ENCODE measurements at regions not wholly inside any gene's neighbourhood (a gene's known extent, or its start where the extent isn't known, plus 50 kb on each side); places are given as distances from the start of the nearest gene placed in this dataset.

DNA sequence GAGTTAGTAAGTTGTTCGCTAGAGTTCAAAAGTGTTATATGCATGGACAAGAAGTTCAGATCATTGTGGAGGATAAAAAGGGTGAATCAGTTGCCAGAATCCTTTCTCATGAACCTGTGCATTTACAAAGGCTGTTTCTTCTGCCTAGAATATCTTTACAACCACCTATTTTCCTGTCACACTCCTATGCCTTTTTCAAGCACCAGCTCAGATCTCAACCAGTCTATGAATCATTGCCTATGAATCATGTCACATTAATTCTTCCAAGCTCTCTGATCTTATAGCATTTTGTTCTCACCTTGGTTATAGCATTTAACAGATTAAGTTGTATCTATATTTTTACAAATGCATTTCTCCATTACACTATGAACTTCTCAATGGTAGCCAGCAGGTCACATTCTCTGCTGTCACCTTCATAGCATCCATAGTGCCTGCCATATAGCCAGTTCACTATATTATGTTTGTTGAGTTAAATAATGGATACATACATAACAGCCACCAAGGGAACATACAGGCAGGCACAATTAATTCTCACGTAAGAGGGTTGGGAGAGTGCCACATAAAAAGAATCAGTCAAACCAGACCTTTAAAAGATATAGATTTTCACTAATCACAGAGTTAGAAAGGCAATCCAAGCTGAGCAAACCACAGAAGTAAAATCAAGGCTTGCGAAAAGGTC, 573.0 kb downstream of the FOXG1 start:
- H3K36me3 Mint-ChIP-seq, result no peaks in the 10 kb centered on the region
- DNase-seq (ENCODE audit: low spot score in 2 of 2) (no peak), ATAC-seq (no peak)
- H3K27ac Mint-ChIP-seq, result no peak overlapping the region
- peaks cover 21% of the 10 kb centered on the region for H3K9me3 Mint-ChIP-seq
- H3K4me1 Mint-ChIP-seq, result no peaks in the 10 kb centered on the region
- H3K4me3 Mint-ChIP-seq, result no peak overlapping the region

DNA sequence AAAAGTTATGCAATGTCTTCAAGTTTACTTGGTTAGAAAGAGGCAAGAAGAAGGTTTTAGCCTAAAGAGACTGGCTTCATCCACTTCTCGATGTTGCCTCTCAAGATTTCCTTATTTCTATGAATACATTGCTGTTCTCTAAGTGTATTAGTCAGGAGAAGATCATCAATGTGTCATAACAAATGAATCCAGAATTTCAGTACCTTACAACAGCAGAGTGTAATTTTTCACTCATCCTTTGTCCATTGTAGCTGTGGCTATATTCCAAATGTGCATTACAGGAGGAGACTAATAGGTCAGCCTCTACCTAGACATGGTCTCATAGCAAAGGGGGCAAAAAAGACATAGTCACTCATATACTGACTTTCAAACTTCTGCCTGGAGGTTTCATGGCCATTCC, 579.1 kb downstream of the PRKD1 start:
- DNase-seq (ENCODE audit: low spot score in 2 of 2) (no peak), ATAC-seq (no peak)
- H3K4me1 Mint-ChIP-seq, result no peaks in the 10 kb centered on the region
- no peak overlapping the region for H3K27ac Mint-ChIP-seq
- no peak overlapping the region for H3K4me3 Mint-ChIP-seq
- H3K9me3 Mint-ChIP-seq, result peaks cover 5% of the 10 kb centered on the region
- H3K36me3 Mint-ChIP-seq, result no peaks in the 10 kb centered on the region

DNA sequence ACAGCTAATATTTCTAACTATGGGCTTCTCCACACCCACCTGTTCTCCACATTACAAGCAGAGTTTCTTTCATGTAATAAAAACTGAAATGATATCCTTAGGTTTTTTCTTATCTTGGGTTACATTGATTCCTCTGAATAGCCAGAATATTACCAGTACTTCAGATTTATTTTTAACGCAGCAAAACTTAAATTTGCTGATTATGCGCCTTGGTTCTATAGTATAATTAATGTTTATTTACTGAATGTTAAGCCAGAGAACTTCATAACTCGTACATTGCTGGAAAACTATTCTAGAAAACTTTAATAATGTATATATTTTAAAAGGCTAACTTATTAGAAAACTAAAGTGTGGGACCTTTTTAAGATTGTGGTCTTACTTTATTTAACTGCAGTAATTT, 577.2 kb downstream of the PRKD1 start:
- no peak for DNase-seq (ENCODE audit: low spot score in 2 of 2)
- Mint-ChIP-seq H3K4me3 (no peak overlapping the region), H3K36me3 (no peaks in the 10 kb centered on the region), H3K4me1 (no peaks in the 10 kb centered on the region), H3K9me3 (peaks cover 5% of the 10 kb centered on the region), H3K27ac (no peak overlapping the region)
- no peak for ATAC-seq

- no peaks in the 10 kb centered on the region for H3K36me3 Mint-ChIP-seq
- H3K4me1 Mint-ChIP-seq, result no peaks in the 10 kb centered on the region
- DNase-seq (ENCODE audit: low spot score in 2 of 2), result no peak
Measured at GRCh38 chr14:29351996-29352705, 575.5 kb downstream of the PRKD1 start.

GRCh38 chr14:29352706-29353080, 575.0 kb downstream of the PRKD1 start:
- no peak for ATAC-seq
- no peak overlapping the region for H3K4me3 Mint-ChIP-seq
- H3K9me3 Mint-ChIP-seq, result peaks cover 4% of the 10 kb centered on the region
- no peaks in the 10 kb centered on the region for H3K4me1 Mint-ChIP-seq
- no peak for DNase-seq (ENCODE audit: low spot score in 2 of 2)
- no peaks in the 10 kb centered on the region for H3K36me3 Mint-ChIP-seq
- no peak overlapping the region for H3K27ac Mint-ChIP-seq

More at GRCh38 chr14:29351996-29352705, 575.5 kb downstream of the PRKD1 start:
- peaks cover 2% of the 10 kb centered on the region for H3K9me3 Mint-ChIP-seq
- H3K4me3 Mint-ChIP-seq, result no peak overlapping the region
- no peak for ATAC-seq
- H3K27ac Mint-ChIP-seq, result no peak overlapping the region

- Mint-ChIP-seq H3K4me1 (no peaks in the 10 kb centered on the region), H3K4me3 (no peak overlapping the region), H3K36me3 (no peaks in the 10 kb centered on the region), H3K27ac (no peak overlapping the region), H3K9me3 (peaks cover 7% of the 10 kb centered on the region)
- DNase-seq (ENCODE audit: low spot score in 2 of 2) (no peak), ATAC-seq (no peak)
Measured at GRCh38 chr14:29353513-29353912, 574.1 kb downstream of the PRKD1 start.

DNA sequence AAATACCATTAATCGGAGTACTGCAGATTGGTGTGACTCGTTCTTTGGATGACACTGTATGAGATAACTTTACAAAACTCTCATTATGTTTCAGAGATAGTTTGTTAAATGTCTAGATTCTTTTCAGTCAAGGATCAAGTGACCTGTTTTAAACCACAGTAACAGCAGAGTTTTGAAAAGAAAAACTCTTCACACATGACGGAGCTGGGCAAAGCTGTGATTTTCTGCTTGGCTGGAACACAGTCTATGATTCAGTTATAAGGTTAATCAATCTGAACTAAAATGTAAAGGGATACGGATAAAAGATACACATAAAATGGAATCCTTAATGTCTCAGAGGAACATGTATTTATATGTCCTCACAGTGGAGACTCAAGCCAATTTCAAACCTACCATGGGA, 573.2 kb downstream of the PRKD1 start:
- no peaks in the 10 kb centered on the region for H3K4me1 Mint-ChIP-seq
- DNase-seq (ENCODE audit: low spot score in 2 of 2) (no peak), ATAC-seq (no peak)
- no peaks in the 10 kb centered on the region for H3K36me3 Mint-ChIP-seq
- peaks cover 7% of the 10 kb centered on the region for H3K9me3 Mint-ChIP-seq
- no peak overlapping the region for H3K27ac Mint-ChIP-seq
- no peak overlapping the region for H3K4me3 Mint-ChIP-seq

- no peak for DNase-seq (ENCODE audit: low spot score in 2 of 2)
- H3K36me3 Mint-ChIP-seq, result no peaks in the 10 kb centered on the region
- H3K4me3 Mint-ChIP-seq, result no peak overlapping the region
- ATAC-seq, result no peak
- H3K4me1 Mint-ChIP-seq, result no peaks in the 10 kb centered on the region
- H3K27ac Mint-ChIP-seq, result no peak overlapping the region
- H3K9me3 Mint-ChIP-seq, result peaks cover 7% of the 10 kb centered on the region
Measured at GRCh38 chr14:29355331-29355730, 572.3 kb downstream of the PRKD1 start.

DNA sequence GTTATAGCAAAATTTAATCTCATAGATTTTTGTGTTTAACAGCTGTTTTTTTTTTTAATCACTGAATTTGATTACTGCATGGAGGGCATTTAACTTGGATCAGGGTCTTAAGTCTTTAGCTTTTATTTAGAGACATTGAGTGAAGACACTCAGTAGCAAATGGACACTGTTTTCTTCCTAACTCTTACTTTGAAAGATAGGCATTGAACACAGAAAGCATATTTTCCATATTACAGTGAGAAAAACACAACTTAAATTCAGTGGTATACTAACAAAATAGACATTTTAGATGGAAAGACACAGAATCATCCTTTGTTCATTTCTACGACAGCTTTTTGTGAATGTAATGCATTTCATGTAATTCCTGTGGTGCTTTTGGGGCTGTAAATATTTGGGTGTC, 571.8 kb downstream of the PRKD1 start:
- ATAC-seq (no peak), DNase-seq (ENCODE audit: low spot score in 2 of 2) (no peak)
- H3K4me3 Mint-ChIP-seq, result no peak overlapping the region

GRCh38 chr14:29360656-29361055, 567.0 kb downstream of the PRKD1 start:
- H3K9me3 Mint-ChIP-seq, result peaks cover 18% of the 10 kb centered on the region
- H3K4me1 Mint-ChIP-seq, result no peaks in the 10 kb centered on the region
- no peak overlapping the region for H3K27ac Mint-ChIP-seq
- H3K36me3 Mint-ChIP-seq, result no peaks in the 10 kb centered on the region
- ATAC-seq (no peak), DNase-seq (ENCODE audit: low spot score in 2 of 2) (no peak)
- no peak overlapping the region for H3K4me3 Mint-ChIP-seq

More for the DNA sequence above, 571.8 kb downstream of the PRKD1 start:
- Mint-ChIP-seq H3K4me1 (no peaks in the 10 kb centered on the region), H3K27ac (no peak overlapping the region), H3K36me3 (no peaks in the 10 kb centered on the region), H3K9me3 (peaks cover 7% of the 10 kb centered on the region)

- Mint-ChIP-seq H3K36me3 (no peaks in the 10 kb centered on the region), H3K4me3 (no peak overlapping the region), H3K27ac (no peak overlapping the region), H3K4me1 (no peaks in the 10 kb centered on the region), H3K9me3 (peaks cover 21% of the 10 kb centered on the region)
- ATAC-seq, result no peak
- DNase-seq (ENCODE audit: low spot score in 2 of 2), result no peak
Measured at GRCh38 chr14:29370024-29370423, 557.6 kb downstream of the PRKD1 start.

GRCh38 chr14:29376237-29376636, 551.4 kb downstream of the PRKD1 start:
- no peaks in the 10 kb centered on the region for H3K36me3 Mint-ChIP-seq
- no peaks in the 10 kb centered on the region for H3K4me1 Mint-ChIP-seq
- DNase-seq (ENCODE audit: low spot score in 2 of 2) (no peak), ATAC-seq (no peak)
- H3K9me3 Mint-ChIP-seq, result peaks cover 22% of the 10 kb centered on the region
- no peak overlapping the region for H3K27ac Mint-ChIP-seq
- no peak overlapping the region for H3K4me3 Mint-ChIP-seq

DNA sequence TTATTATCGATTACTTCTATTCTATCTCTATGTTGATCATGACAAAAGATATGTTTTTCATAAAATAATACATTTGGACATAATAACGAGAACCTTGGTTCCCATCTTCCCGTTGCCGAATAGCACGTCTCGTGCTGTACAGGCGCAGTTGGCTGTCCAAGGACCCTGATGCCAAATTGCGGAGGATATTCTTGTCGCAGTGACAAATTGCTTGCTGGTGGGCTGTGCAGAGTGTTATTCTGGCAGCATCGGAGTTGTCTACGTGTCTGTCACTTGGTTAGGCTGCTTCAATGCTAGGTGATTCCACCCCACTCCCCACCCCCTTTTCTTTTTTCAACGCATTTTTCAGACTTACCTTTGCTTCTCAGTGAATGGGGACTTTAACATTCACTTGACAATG, 546.8 kb downstream of the PRKD1 start:
- H3K4me3 Mint-ChIP-seq, result no peak overlapping the region
- DNase-seq (ENCODE audit: low spot score in 2 of 2) (no peak), ATAC-seq (no peak)
- peaks cover 19% of the 10 kb centered on the region for H3K9me3 Mint-ChIP-seq
- H3K36me3 Mint-ChIP-seq, result no peaks in the 10 kb centered on the region
- no peak overlapping the region for H3K27ac Mint-ChIP-seq
- H3K4me1 Mint-ChIP-seq, result no peaks in the 10 kb centered on the region

DNA sequence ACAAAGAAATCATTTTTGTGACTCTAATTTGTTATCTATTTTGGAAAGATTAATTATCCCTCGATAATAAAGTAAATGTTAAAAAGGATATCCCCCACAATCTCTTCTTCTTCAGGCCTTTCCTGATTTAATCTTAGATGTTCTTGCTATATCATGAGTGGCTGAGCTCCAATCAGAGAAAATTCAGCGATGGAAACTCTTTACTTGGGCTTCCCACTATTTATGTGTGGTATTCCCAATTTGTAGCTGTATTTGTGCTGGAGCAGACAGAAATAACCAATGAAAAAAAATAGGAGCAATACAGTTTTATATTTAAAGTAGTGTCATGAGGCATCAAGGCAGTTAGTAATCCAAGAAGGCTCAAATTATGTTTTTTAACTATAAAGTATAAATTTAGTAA, 539.1 kb downstream of the PRKD1 start:
- ATAC-seq, result no peak
- Mint-ChIP-seq H3K36me3 (no peaks in the 10 kb centered on the region), H3K9me3 (peaks cover 15% of the 10 kb centered on the region), H3K27ac (no peak overlapping the region), H3K4me1 (no peaks in the 10 kb centered on the region), H3K4me3 (no peak overlapping the region)
- no peak for DNase-seq (ENCODE audit: low spot score in 2 of 2)

GRCh38 chr14:29390081-29390832, 537.4 kb downstream of the PRKD1 start:
- no peak for DNase-seq (ENCODE audit: low spot score in 2 of 2)
- H3K36me3 Mint-ChIP-seq, result no peaks in the 10 kb centered on the region
- no peaks in the 10 kb centered on the region for H3K4me1 Mint-ChIP-seq
- H3K4me3 Mint-ChIP-seq, result no peak overlapping the region
- ATAC-seq, result no peak
- no peak overlapping the region for H3K27ac Mint-ChIP-seq
- peaks cover 13% of the 10 kb centered on the region for H3K9me3 Mint-ChIP-seq

- Mint-ChIP-seq H3K27ac (no peak overlapping the region), H3K36me3 (no peaks in the 10 kb centered on the region), H3K4me3 (no peak overlapping the region), H3K9me3 (peaks cover 12% of the 10 kb centered on the region), H3K4me1 (no peaks in the 10 kb centered on the region)
- DNase-seq (ENCODE audit: low spot score in 2 of 2) (no peak), ATAC-seq (no peak)
Measured at GRCh38 chr14:29391231-29391630, 536.4 kb downstream of the PRKD1 start.

Measured in stimulated activated effector memory CD8-positive, alpha-beta T cell treated with anti-CD3 and anti-CD28 coated beads, Interleukin-12 subunit alpha, Interleukin-12 subunit beta, amount 100 ng/mL, for 72 hours (primary cell).